HEK293T (cell line): ENCODE measurements at regions not wholly inside any gene's neighbourhood (a gene's known extent, or its start where the extent isn't known, plus 50 kb on each side); places are given as distances from the start of the nearest gene placed in this dataset.

Source experiments
- CTBP1 ChIP-seq: fragments of 450-650 bp; IDR thresholded peaks from 2 replicates; pipeline ENCODE4 v1.6.1; 2016; ENCODE audit warnings: borderline replicate concordance
- FOXA1 ChIP-seq: fragments of 450-650 bp; IDR thresholded peaks from 2 replicates; pipeline ENCODE4 v1.6.1; 2016; ENCODE audit warnings: mild to moderate bottlenecking
- FOXK2 ChIP-seq: fragments of 450-650 bp; IDR thresholded peaks from 2 replicates; pipeline ENCODE4 v1.6.1; 2016; ENCODE audit warnings: mild to moderate bottlenecking
- FOXM1 ChIP-seq: fragments of 450-650 bp; IDR thresholded peaks from 2 replicates; pipeline ENCODE4 v1.6.1; 2017; ENCODE audit warnings: mild to moderate bottlenecking, borderline replicate concordance
- HDGF ChIP-seq: fragments of 450-650 bp; IDR thresholded peaks from 2 replicates; pipeline ENCODE4 v1.6.1; 2017; ENCODE audit warnings: antibody characterized with exemption, borderline replicate concordance
- L3MBTL2 ChIP-seq: fragments of 450-650 bp; conservative IDR thresholded peaks from 2 replicates; pipeline ENCODE4 v1.6.1; 2016; ENCODE audit warnings: mild to moderate bottlenecking
- NFRKB ChIP-seq: fragments of 450-650 bp; IDR thresholded peaks from 2 replicates; pipeline ENCODE4 v1.6.1; 2016; ENCODE audit warnings: mild to moderate bottlenecking, moderate library complexity
- SP1 ChIP-seq: fragments of 450-650 bp; IDR thresholded peaks from 2 replicates; pipeline ENCODE4 v1.6.1; 2017
- TARDBP ChIP-seq: fragments of 450-650 bp; IDR thresholded peaks from 2 replicates; pipeline ENCODE4 v1.6.1; 2016
- ZNF384 ChIP-seq: fragments of 450-650 bp; IDR thresholded peaks from 2 replicates; pipeline ENCODE4 v1.6.1; 2016
- TF ChIP-seq, protein P1 (sequence below): fragments of 450-650 bp; IDR thresholded peaks from 2 replicates; pipeline ENCODE4 v1.6.1; 2016

- TF ChIP-seq NFRKB (no peak), ZNF384 (no peak), FOXM1 (no peak), SP1 (no peak), TARDBP (no peak), FOXK2 (no peak), L3MBTL2 (no peak), FOXA1 (no peak), CTBP1 (no peak), HDGF (no peak)
- TF ChIP-seq, protein P1, sequence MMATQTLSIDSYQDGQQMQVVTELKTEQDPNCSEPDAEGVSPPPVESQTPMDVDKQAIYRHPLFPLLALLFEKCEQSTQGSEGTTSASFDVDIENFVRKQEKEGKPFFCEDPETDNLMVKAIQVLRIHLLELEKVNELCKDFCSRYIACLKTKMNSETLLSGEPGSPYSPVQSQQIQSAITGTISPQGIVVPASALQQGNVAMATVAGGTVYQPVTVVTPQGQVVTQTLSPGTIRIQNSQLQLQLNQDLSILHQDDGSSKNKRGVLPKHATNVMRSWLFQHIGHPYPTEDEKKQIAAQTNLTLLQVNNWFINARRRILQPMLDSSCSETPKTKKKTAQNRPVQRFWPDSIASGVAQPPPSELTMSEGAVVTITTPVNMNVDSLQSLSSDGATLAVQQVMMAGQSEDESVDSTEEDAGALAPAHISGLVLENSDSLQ, result no peak
Observed at GRCh38 chr6:119514345-119514744, 164.8 kb upstream of the MAN1A1 start.
